GM12878 (cell line): ENCODE measurements at regions not wholly inside any gene's neighbourhood (a gene's known extent, or its start where the extent isn't known, plus 50 kb on each side); places are given as distances from the start of the nearest gene placed in this dataset.
"Not testable (repeated sequence)": the region's sequence is repeated elsewhere in the genome, so short reads cannot be mapped to it uniquely, and the experiment has no call there.

Source experiments
- ATAC-seq: fragments of 200-7000 bp; cut with Tn5 transposase; 3 replicates; pipeline ENCODE4 v1.9.1; 2020; ENCODE audit warnings: mild to moderate bottlenecking, moderate library complexity
- BruUV-seq: library from RNA; stranded (reverse); fragments of 400-500 nt; replicated peaks from 2 replicates; lab custom pipeline; 2021; lab: Mats Ljungman, UMichigan
- CTCF ChIA-PET: fragments of 300-600 bp; sonication (Branson Sonifier 250); formaldehyde crosslinking; extraction: SDS; loops from one replicate; lab custom pipeline; 2021; ENCODE audit warnings: inconsistent platforms; lab: Yijun Ruan, JAX
- POLR2A ChIA-PET: fragments of 350-600 bp; formaldehyde crosslinking; extraction: SDS; loops from one replicate; lab custom pipeline; 2021; ENCODE audit warnings: inconsistent platforms; lab: Charles Lee
- RAD21 ChIA-PET: fragments of 300-600 bp; sonication (Branson Sonifier 250); formaldehyde crosslinking; loops from one replicate; lab custom pipeline; 2023; ENCODE audit warnings: antibody characterized with exemption; ENCODE audit not compliant: unreplicated experiment; lab: Charles Lee
- SMC1A ChIA-PET: fragments of 300-600 bp; sonication (Branson Sonifier 250); formaldehyde crosslinking; loops from one replicate; lab custom pipeline; 2023; ENCODE audit not compliant: unreplicated experiment, uncharacterized antibody; lab: Charles Lee
- DNase-seq: peaks from one replicate; pipeline ENCODE4 v3.0.0-alpha.2; 2011; ENCODE audit warnings: low read depth, low spot score
- FAIRE-seq: peaks from 3 replicates; lab custom pipeline; 2011; peaks lifted over from hg19 to GRCh38; lab: Jason Lieb, UNC
- H2AFZ ChIP-seq: 2 replicates; pipeline ENCODE4 v1.6.0; 2011; ENCODE audit warnings: low read depth, low read length, control low read depth; ENCODE audit not compliant: control insufficient read depth
- H3K27ac ChIP-seq: 2 replicates; pipeline ENCODE4 v1.5.1; 2011; ENCODE audit warnings: control low read depth; ENCODE audit not compliant: control insufficient read depth, insufficient read depth
- H3K27me3 ChIP-seq, 2 experiments: replicated peaks in 1 of 2; 2 replicates each; pipeline versions ENCODE4 v1.6.0 to v1.6.1; 2011; ENCODE audit warnings: low read length in 1 of 2; ENCODE audit not compliant: control insufficient read depth in 2 of 2, insufficient read depth in 2 of 2
- H3K36me3 ChIP-seq, 2 experiments: 2 replicates each; pipeline ENCODE4 v1.5.1; 2011; ENCODE audit warnings: low read length in 1 of 2; ENCODE audit not compliant: control insufficient read depth in 2 of 2, insufficient read depth in 2 of 2
- H3K4me1 ChIP-seq: 2 replicates; pipeline ENCODE4 v1.6.1; 2011; ENCODE audit warnings: mild to moderate bottlenecking, low read length, moderate library complexity, mixed read lengths; ENCODE audit not compliant: control insufficient read depth, insufficient read depth
- H3K4me2 ChIP-seq: 2 replicates; pipeline ENCODE4 v1.6.0; 2011; ENCODE audit warnings: control low read depth; ENCODE audit not compliant: control insufficient read depth, insufficient read depth
- H3K4me3 ChIP-seq: fragments of 200-600 bp; sonication (generic); 2 replicates; pipeline ENCODE4 v1.5.1; 2016
- H3K79me2 ChIP-seq: 2 replicates; pipeline ENCODE4 v1.6.0; 2011; ENCODE audit warnings: low read length; ENCODE audit not compliant: control insufficient read depth, insufficient read depth
- H3K9ac ChIP-seq: 2 replicates; pipeline ENCODE4 v1.8.0; 2011; ENCODE audit warnings: low read length, control low read depth, mixed read lengths; ENCODE audit not compliant: control insufficient read depth, insufficient read depth
- H3K9me3 ChIP-seq: replicated peaks from 3 replicates; pipeline ENCODE4 v1.5.1; 2011; ENCODE audit warnings: mild to moderate bottlenecking, low read length; ENCODE audit not compliant: control insufficient read depth, insufficient read depth
- H4K20me1 ChIP-seq: 2 replicates; pipeline ENCODE4 v1.6.0; 2011; ENCODE audit not compliant: control insufficient read depth, insufficient read depth
- CHD1 ChIP-seq: IDR thresholded peaks from 2 replicates; pipeline ENCODE4 v1.6.1; 2012; ENCODE audit warnings: low read depth, low read length, improper control_type of control experiment
- MXI1 ChIP-seq: fragments of 150-350 bp; IDR thresholded peaks from 2 replicates; pipeline ENCODE4 v1.6.1; 2011; ENCODE audit warnings: low read depth, mild to moderate bottlenecking, inconsistent platforms, low read length, improper control_type of control experiment
- WGBS: methylation state at CpG from one replicate; pipeline ENCODE4 v1.1.6; 2016; ENCODE audit warnings: low lambda C conversion rate; ENCODE audit not compliant: insufficient replicate concordance, insufficient coverage; ENCODE audit errors: missing lambda C conversion rate; 5-methylcytosine and 5-hydroxymethylcytosine counted together
- in situ Hi-C: fragments of 300-500 bp; cut with MboI; formaldehyde crosslinking; loops from 9 replicates; pipeline ENCODE4 v1.14.3; 2018; ENCODE audit warnings: mixed read lengths
- intact Hi-C: fragments of 100-400 bp; cut with micrococcal nuclease; formaldehyde crosslinking; loops from one replicate; pipeline ENCODE4 v1.14.2; 2022; ENCODE audit not compliant: unreplicated experiment
- TF ChIP-seq, protein P1 (sequence below): fragments of 450-650 bp; IDR thresholded peaks from 2 replicates; pipeline ENCODE4 v1.6.1; 2017; ENCODE audit warnings: antibody characterized with exemption, mild to moderate bottlenecking, moderate library complexity

DNA sequence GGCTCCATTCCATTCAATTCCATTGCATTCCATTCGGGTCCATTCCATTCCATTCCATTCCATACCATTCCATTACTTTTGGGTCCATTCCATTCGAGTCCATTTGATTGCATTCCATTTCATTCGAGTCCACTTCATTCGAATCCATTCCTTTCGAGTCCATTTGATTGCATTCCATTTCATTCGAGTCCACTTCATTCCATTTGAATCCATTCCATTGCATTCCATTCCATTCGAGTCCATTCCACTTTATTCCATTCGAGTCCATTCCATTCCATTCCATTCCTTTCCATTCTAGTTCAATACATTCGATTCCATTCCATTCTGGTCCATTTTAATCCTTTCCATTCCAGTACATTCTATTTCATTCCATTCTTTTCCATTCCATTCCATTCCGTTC is 334.0 kb downstream of the ZNF33B start (continued):
- TF ChIP-seq CHD1 (no peak), MXI1 (no peak)
- TF ChIP-seq, protein P1, sequence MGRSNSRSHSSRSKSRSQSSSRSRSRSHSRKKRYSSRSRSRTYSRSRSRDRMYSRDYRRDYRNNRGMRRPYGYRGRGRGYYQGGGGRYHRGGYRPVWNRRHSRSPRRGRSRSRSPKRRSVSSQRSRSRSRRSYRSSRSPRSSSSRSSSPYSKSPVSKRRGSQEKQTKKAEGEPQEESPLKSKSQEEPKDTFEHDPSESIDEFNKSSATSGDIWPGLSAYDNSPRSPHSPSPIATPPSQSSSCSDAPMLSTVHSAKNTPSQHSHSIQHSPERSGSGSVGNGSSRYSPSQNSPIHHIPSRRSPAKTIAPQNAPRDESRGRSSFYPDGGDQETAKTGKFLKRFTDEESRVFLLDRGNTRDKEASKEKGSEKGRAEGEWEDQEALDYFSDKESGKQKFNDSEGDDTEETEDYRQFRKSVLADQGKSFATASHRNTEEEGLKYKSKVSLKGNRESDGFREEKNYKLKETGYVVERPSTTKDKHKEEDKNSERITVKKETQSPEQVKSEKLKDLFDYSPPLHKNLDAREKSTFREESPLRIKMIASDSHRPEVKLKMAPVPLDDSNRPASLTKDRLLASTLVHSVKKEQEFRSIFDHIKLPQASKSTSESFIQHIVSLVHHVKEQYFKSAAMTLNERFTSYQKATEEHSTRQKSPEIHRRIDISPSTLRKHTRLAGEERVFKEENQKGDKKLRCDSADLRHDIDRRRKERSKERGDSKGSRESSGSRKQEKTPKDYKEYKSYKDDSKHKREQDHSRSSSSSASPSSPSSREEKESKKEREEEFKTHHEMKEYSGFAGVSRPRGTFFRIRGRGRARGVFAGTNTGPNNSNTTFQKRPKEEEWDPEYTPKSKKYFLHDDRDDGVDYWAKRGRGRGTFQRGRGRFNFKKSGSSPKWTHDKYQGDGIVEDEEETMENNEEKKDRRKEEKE = no peak

DNA sequence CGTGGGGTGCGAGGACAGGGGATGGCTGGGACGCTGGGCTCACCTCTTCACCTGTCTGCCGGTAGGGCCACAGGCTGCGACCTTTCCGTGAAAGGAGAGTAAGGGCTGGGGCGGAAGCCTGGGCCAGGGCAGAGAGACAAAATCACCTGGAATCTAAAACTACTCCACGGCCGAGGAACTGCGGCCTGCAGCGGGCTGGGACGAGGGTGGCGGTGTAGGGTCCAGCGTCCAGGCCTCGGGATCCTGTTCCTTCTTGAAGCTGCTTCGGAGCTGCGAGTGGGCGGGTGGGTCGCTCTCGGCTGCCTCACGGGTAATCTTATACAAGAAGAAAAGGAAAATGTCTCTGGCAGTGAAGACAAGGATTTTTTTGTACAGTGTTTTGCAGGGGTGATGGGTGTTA is 356.5 kb downstream of the ZNF33B start:
- POLR2A ChIA-PET, CTCF ChIA-PET, H3K4me1 ChIP-seq, DNase-seq, intact Hi-C loops, H4K20me1 ChIP-seq, H3K79me2 ChIP-seq, H2AFZ ChIP-seq, H3K27me3 ChIP-seq, H3K4me3 ChIP-seq, H3K9me3 ChIP-seq, H3K27ac ChIP-seq, SMC1A ChIA-PET, RAD21 ChIA-PET, H3K4me2 ChIP-seq, ATAC-seq, H3K9ac ChIP-seq, FAIRE-seq, H3K36me3 ChIP-seq, in situ Hi-C loops, BruUV-seq: not testable (repeated sequence)
- 49% methylated on average over 20 of the region's 21 CpGs for WGBS

DNA sequence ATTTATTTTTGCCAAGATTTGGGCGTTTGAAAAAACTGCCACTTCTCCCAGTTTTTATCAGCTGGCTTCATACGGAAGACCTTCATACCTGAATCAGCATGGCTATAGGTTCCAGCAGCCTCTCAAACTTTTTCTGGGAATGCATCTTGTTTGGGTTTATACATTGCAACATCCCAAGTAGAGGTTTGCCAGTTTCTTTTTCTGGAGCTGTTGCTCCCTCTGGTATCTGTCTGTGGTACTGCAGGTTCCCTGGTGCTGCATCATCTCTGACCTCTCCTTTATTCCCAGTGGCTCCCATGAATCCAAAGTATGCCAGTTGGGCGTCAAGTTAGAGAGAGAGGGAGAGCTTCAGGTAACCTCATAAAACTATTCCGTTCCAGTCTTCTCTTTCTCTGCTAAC is 368.6 kb downstream of the ZNF33B start:
- in situ Hi-C loops, H4K20me1 ChIP-seq, intact Hi-C loops, FAIRE-seq, H3K27ac ChIP-seq, H3K36me3 ChIP-seq, CTCF ChIA-PET, H2AFZ ChIP-seq, RAD21 ChIA-PET, H3K4me1 ChIP-seq, H3K9ac ChIP-seq, SMC1A ChIA-PET, H3K27me3 ChIP-seq, H3K9me3 ChIP-seq, H3K4me3 ChIP-seq, H3K4me2 ChIP-seq, POLR2A ChIA-PET, DNase-seq, ATAC-seq, H3K79me2 ChIP-seq, BruUV-seq: not testable (repeated sequence)
- 29% methylated on average over 4 of the region's 4 CpGs for WGBS

DNA sequence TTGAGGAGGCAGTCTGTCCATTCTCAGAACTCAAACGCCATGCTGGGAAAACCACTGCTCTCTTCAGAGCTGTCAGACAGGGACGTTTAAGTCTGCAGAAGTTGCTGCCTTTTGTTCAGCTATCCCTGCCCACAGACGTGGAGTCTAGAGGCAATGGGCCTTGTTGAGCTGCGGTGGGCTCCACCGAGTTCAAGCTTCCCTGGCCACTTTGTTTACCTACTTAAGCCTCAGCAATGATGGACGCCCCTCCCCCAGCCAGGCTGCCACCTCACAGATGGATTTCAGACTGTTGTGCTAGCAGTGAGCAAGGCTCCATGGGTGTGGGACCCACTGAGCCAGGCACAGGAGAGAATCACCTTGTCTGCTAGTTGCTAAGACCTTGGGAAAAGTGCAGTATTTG is 375.1 kb downstream of the ZNF33B start:
- intact Hi-C loops, H3K4me1 ChIP-seq, SMC1A ChIA-PET, H3K9ac ChIP-seq, H3K9me3 ChIP-seq, H3K79me2 ChIP-seq, H3K27ac ChIP-seq, FAIRE-seq, H3K4me3 ChIP-seq, in situ Hi-C loops, H3K36me3 ChIP-seq, ATAC-seq, POLR2A ChIA-PET, RAD21 ChIA-PET, H3K27me3 ChIP-seq, H2AFZ ChIP-seq, CTCF ChIA-PET, DNase-seq, BruUV-seq, H4K20me1 ChIP-seq, H3K4me2 ChIP-seq: not testable (repeated sequence)
- WGBS = 6% methylated on average over 6 of the region's 6 CpGs
